H1 (cell line): ENCODE measurements at regions not wholly inside any gene's neighbourhood (a gene's known extent, or its start where the extent isn't known, plus 50 kb on each side); places are given as distances from the start of the nearest gene placed in this dataset.

Experiments
- CTCF ChIA-PET: fragments of 300-600 bp; sonication (Branson Sonifier 250); formaldehyde crosslinking; loops from one replicate; lab custom pipeline; 2021; ENCODE audit not compliant: partially characterized antibody; lab: Charles Lee
- POLR2A ChIA-PET: fragments of 300-600 bp; sonication (Branson Sonifier 250); formaldehyde crosslinking; loops from one replicate; lab custom pipeline; 2021; ENCODE audit warnings: inconsistent platforms; ENCODE audit not compliant: partially characterized antibody; lab: Charles Lee
- DNase-seq, 2 experiments: peaks; one replicate each; pipeline versions ENCODE4 v3.0.0 to v3.0.0-alpha.2; 2010 to 2022; ENCODE audit warnings: low spot score in 2 of 2, low read depth in 1 of 2, mixed read lengths in 1 of 2
- FAIRE-seq: peaks from 2 replicates; lab custom pipeline; 2011; peaks lifted over from hg19 to GRCh38; lab: Jason Lieb, UNC
- H2AFZ ChIP-seq: 2 replicates; pipeline ENCODE4 v1.8.1; 2012; ENCODE audit warnings: low read length, inconsistent platforms
- H2AK5ac ChIP-seq: 2 replicates; pipeline ENCODE4 v1.6.1; 2013; ENCODE audit warnings: low read depth, low read length
- H2BK120ac ChIP-seq: replicated peaks from 2 replicates; pipeline ENCODE3; 2013; ENCODE audit warnings: low read depth, low read length, inconsistent platforms
- H2BK12ac ChIP-seq: 2 replicates; pipeline ENCODE4 v1.6.1; 2013; ENCODE audit warnings: low read depth, low read length
- H2BK15ac ChIP-seq: 2 replicates; pipeline ENCODE4 v1.6.1; 2013; ENCODE audit warnings: low read length
- H2BK20ac ChIP-seq: 2 replicates; pipeline ENCODE4 v1.6.1; 2013; ENCODE audit warnings: low read length
- H2BK5ac ChIP-seq: 2 replicates; pipeline ENCODE4 v1.6.1; 2013; ENCODE audit warnings: low read depth, low read length
- H3K14ac ChIP-seq: 2 replicates; pipeline ENCODE4 v1.6.1; 2013; ENCODE audit warnings: inconsistent platforms; ENCODE audit not compliant: insufficient read length
- H3K18ac ChIP-seq: 2 replicates; pipeline ENCODE4 v1.6.1; 2013; ENCODE audit warnings: low read length; ENCODE audit errors: extremely low read depth
- H3K23ac ChIP-seq: 2 replicates; pipeline ENCODE4 v1.6.1; 2013; ENCODE audit warnings: inconsistent platforms; ENCODE audit not compliant: insufficient read length
- H3K23me2 ChIP-seq: 2 replicates; pipeline ENCODE4 v1.6.1; 2013; ENCODE audit warnings: low read depth, low read length
- H3K27ac ChIP-seq: 2 replicates; pipeline ENCODE4 v1.6.1; 2011; ENCODE audit warnings: low read depth, low read length, inconsistent platforms
- H3K27me3 ChIP-seq, 4 experiments: replicated peaks in 1 of 4; 1 replicate in 1 of 4; 2 replicates in 3 of 4; pipeline versions ENCODE4 v1.6.1 to v1.8.1; 2011 to 2013; ENCODE audit warnings: low read length in 3 of 4, mild to moderate bottlenecking in 3 of 4, inconsistent platforms in 2 of 4, mixed read lengths in 2 of 4, moderate library complexity in 1 of 4; ENCODE audit not compliant: control insufficient read depth in 3 of 4, insufficient read depth in 3 of 4; ENCODE audit errors: extremely low read depth in 1 of 4
- H3K36me3 ChIP-seq, 4 experiments: 2 replicates each; pipeline versions ENCODE4 v1.6.1 to v1.8.1; 2011 to 2013; ENCODE audit warnings: mild to moderate bottlenecking in 4 of 4, low read length in 3 of 4, moderate library complexity in 2 of 4, control low read depth in 1 of 4, inconsistent platforms in 1 of 4; ENCODE audit not compliant: insufficient read depth in 4 of 4, control insufficient read depth in 2 of 4
- H3K4ac ChIP-seq: replicated peaks from 2 replicates; pipeline ENCODE3; 2013; ENCODE audit warnings: low read length, low read depth, mixed read lengths, inconsistent platforms; ENCODE audit not compliant: insufficient read length
- H3K4me1 ChIP-seq, 4 experiments: replicated peaks in 1 of 4; 1 replicate in 1 of 4; 2 replicates in 3 of 4; pipeline versions ENCODE4 v1.6.1 to v1.8.1; 2011 to 2013; ENCODE audit warnings: low read length in 3 of 4, inconsistent platforms in 2 of 4, mixed read lengths in 1 of 4; ENCODE audit not compliant: insufficient read depth in 4 of 4, control insufficient read depth in 3 of 4
- H3K4me2 ChIP-seq, 2 experiments: 2 replicates each; pipeline versions ENCODE4 v1.6.1 to v1.8.1; 2011 to 2013; ENCODE audit warnings: low read depth in 2 of 2, low read length in 2 of 2, control low read depth in 1 of 2, inconsistent platforms in 1 of 2, mild to moderate bottlenecking in 1 of 2; ENCODE audit not compliant: insufficient read depth in 1 of 2
- H3K4me3 ChIP-seq, 4 experiments: fragments of 200-600, 300-600 bp in 1 of 4; sonication (generic), shearing (Covaris generic), sonication (Bioruptor Twin) in 1 of 4; 2 replicates each; pipeline versions ENCODE4 v1.5.1 to v1.8.1; 2011 to 2016; ENCODE audit warnings: low read length in 4 of 4, low read depth in 3 of 4, control low read depth in 2 of 4, inconsistent platforms in 2 of 4, mild to moderate bottlenecking in 2 of 4, mixed read lengths in 1 of 4, moderate library complexity in 1 of 4; ENCODE audit not compliant: insufficient read depth in 2 of 4; ENCODE audit errors: extremely low read depth in 1 of 4
- H3K56ac ChIP-seq: replicated peaks from 2 replicates; pipeline ENCODE3; 2013; ENCODE audit warnings: low read depth, mild to moderate bottlenecking, mixed read lengths, low read length, inconsistent platforms; ENCODE audit not compliant: insufficient read length
- H3K79me1 ChIP-seq: 2 replicates; pipeline ENCODE4 v1.6.1; 2013; ENCODE audit warnings: low read depth, low read length, control low read depth
- H3K79me2 ChIP-seq, 2 experiments: 2 replicates each; pipeline versions ENCODE4 v1.6.1 to v1.8.1; 2012 to 2013; ENCODE audit warnings: low read length in 2 of 2, mild to moderate bottlenecking in 2 of 2, inconsistent platforms in 1 of 2; ENCODE audit not compliant: insufficient read depth in 2 of 2, control insufficient read depth in 1 of 2
- H3K9ac ChIP-seq, 4 experiments: replicated peaks in 1 of 4; 1 replicate in 1 of 4; 2 replicates in 3 of 4; pipeline versions ENCODE4 v1.6.1 to v1.8.1; 2011 to 2013; ENCODE audit warnings: low read depth in 3 of 4, low read length in 3 of 4, control low read depth in 2 of 4, mild to moderate bottlenecking in 2 of 4, moderate library complexity in 2 of 4, inconsistent platforms in 1 of 4; ENCODE audit errors: extremely low read depth in 1 of 4
- H3K9me3 ChIP-seq, 2 experiments: 2 replicates each; pipeline versions ENCODE4 v1.6.1 to v1.8.1; 2012 to 2013; ENCODE audit warnings: mild to moderate bottlenecking in 2 of 2, moderate library complexity in 2 of 2, control low read depth in 1 of 2, inconsistent platforms in 1 of 2, low read depth in 1 of 2, low read length in 1 of 2, mixed read lengths in 1 of 2; ENCODE audit not compliant: insufficient read depth in 2 of 2
- H4K20me1 ChIP-seq, 2 experiments: replicated peaks in 1 of 2; 2 replicates each; pipeline versions ENCODE3 to v1.8.1; 2011 to 2013; ENCODE audit warnings: inconsistent platforms in 2 of 2, low read length in 2 of 2, mild to moderate bottlenecking in 1 of 2; ENCODE audit not compliant: insufficient read depth in 2 of 2, control insufficient read depth in 1 of 2
- H4K5ac ChIP-seq: 2 replicates; pipeline ENCODE4 v1.6.1; 2013; ENCODE audit warnings: low read length, low read depth, mixed read lengths, inconsistent platforms; ENCODE audit not compliant: insufficient read length
- H4K8ac ChIP-seq: 2 replicates; pipeline ENCODE4 v1.8.0; 2013; ENCODE audit warnings: mild to moderate bottlenecking, moderate library complexity, low read length, inconsistent platforms; ENCODE audit not compliant: insufficient read depth; ENCODE audit errors: extremely low read depth
- H4K91ac ChIP-seq: replicated peaks from 2 replicates; pipeline ENCODE3; 2013; ENCODE audit warnings: low read length, mixed read lengths, inconsistent platforms; ENCODE audit not compliant: insufficient read length
- TAF7 ChIP-seq: optimal IDR thresholded peaks from 2 replicates; pipeline ENCODE3; 2011; ENCODE audit warnings: low read depth, mild to moderate bottlenecking, inconsistent platforms, low read length, moderate library complexity, borderline replicate concordance
- WGBS, 2 experiments: shearing (Covaris generic) in 1 of 2; methylation state at CpG; one replicate each; pipeline versions ENCODE4 v1.1.6 to v1.1.7; 2013 to 2015; ENCODE audit warnings: low lambda C conversion rate in 2 of 2, mixed read lengths in 2 of 2, inconsistent platforms in 1 of 2, low coverage in 1 of 2, missing lambda C conversion rate in 1 of 2; ENCODE audit not compliant: insufficient replicate concordance in 2 of 2, insufficient coverage in 1 of 2, insufficient read length in 1 of 2; ENCODE audit errors: extremely low coverage in 1 of 2, missing lambda C conversion rate in 1 of 2; 5-methylcytosine and 5-hydroxymethylcytosine counted together

DNA sequence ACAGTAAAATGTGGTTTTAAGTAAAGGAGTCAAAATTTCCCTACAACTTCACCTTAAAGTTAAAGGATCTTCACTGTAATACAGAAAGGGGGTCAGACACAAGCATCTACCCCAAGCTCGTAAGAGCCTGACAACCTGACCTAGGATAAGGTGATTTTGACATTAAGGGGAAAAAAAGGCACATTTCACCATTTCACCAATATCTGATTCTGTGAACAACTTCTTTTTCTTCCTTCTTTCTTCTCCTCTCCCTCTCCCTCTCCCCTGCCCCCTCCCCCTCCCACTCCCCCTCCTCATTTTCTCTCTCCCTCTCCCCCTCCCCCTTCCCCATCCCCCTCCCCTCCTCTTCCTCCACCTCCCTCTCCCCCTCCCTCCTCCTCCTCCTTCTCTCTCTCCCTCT lies 796.7 kb upstream of the ARGLU1 start:
- H2AK5ac ChIP-seq, result no peak overlapping the region
- H3K79me1 ChIP-seq, result no peaks in the 10 kb centered on the region
- DNase-seq, result no peak
- H2BK15ac ChIP-seq, result no peak overlapping the region
- no peak overlapping the region for H2AFZ ChIP-seq
- H3K23me2 ChIP-seq, result no peaks in the 10 kb centered on the region
- H2BK12ac ChIP-seq, result no peak overlapping the region
- CTCF ChIA-PET, result no interaction called here
- H3K27me3 ChIP-seq, result no peaks in the 10 kb centered on the region
- no peak overlapping the region for H3K27ac ChIP-seq
- H3K9ac ChIP-seq, result no peak overlapping the region
- no peak for TF ChIP-seq TAF7
- H4K8ac ChIP-seq, result no peak overlapping the region
- H4K20me1 ChIP-seq, result no peaks in the 10 kb centered on the region
- no peak overlapping the region for H3K4me2 ChIP-seq
- no peak overlapping the region for H4K5ac ChIP-seq
- no peak overlapping the region for H3K14ac ChIP-seq
- no peak overlapping the region for H4K91ac ChIP-seq
- no peak overlapping the region for H3K23ac ChIP-seq
- no peak overlapping the region for H2BK120ac ChIP-seq
- FAIRE-seq, result no peak
- H3K56ac ChIP-seq, result no peak overlapping the region
- no peaks in the 10 kb centered on the region for H3K79me2 ChIP-seq
- no peak overlapping the region for H2BK20ac ChIP-seq
- H3K36me3 ChIP-seq, result no peaks in the 10 kb centered on the region
- H2BK5ac ChIP-seq, result no peak overlapping the region
- no peaks in the 10 kb centered on the region for H3K9me3 ChIP-seq
- H3K4ac ChIP-seq, result no peak overlapping the region
- no peaks in the 10 kb centered on the region; a peak in 1 of 7 replicates for H3K4me1 ChIP-seq
- H3K4me3 ChIP-seq, result no peak overlapping the region
- POLR2A ChIA-PET, result no interaction called here
- 93% methylated on average over 1 of the region's 1 CpG; no CpG with 5 or more reads in 1 of the 2 experiments for WGBS, 2 experiments
- H3K18ac ChIP-seq, result no peak overlapping the region
